ENCODE measurements at regions not wholly inside any gene's neighbourhood (a gene's known extent, or its start where the extent isn't known, plus 50 kb on each side); places are given as distances from the start of the nearest gene placed in this dataset.
A peak's percentile ranks its signal among the peaks of the same experiment; 100 is the strongest.
"Not testable (repeated sequence)": the region's sequence is repeated elsewhere in the genome, so short reads cannot be mapped to it uniquely, and the experiment has no call there.

DNA sequence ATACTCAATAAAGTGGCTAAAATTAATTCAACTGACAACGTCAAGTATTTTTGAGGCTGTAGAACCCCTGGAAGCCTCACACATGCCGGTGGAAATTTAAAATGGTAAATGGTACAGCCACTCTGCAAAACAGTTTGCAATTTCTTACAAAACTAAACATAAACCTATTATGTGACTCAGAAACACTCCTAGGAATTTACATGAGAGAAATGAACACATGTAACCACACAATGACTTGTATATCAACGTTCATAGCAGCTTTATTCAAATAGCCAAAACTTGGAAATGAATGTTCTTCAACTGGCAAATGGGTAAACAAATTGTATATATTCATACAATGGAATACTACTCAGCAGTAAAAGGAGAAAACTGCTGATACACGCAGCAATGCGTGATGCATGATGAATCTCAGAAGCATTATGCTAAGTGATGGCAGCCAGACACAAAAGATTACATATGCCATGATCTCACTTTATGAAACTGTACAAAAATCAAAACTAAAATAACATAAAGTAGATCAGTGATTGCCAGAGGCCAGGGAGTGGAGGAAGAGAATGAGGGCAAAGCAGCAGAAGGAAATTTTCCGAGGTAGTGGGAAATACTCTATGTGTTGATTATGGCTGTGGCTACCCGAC lies 112.5 kb downstream of the FAM50B start:
- no peak for DNase-seq (ENCODE audit: low read depth, low spot score)

DNA sequence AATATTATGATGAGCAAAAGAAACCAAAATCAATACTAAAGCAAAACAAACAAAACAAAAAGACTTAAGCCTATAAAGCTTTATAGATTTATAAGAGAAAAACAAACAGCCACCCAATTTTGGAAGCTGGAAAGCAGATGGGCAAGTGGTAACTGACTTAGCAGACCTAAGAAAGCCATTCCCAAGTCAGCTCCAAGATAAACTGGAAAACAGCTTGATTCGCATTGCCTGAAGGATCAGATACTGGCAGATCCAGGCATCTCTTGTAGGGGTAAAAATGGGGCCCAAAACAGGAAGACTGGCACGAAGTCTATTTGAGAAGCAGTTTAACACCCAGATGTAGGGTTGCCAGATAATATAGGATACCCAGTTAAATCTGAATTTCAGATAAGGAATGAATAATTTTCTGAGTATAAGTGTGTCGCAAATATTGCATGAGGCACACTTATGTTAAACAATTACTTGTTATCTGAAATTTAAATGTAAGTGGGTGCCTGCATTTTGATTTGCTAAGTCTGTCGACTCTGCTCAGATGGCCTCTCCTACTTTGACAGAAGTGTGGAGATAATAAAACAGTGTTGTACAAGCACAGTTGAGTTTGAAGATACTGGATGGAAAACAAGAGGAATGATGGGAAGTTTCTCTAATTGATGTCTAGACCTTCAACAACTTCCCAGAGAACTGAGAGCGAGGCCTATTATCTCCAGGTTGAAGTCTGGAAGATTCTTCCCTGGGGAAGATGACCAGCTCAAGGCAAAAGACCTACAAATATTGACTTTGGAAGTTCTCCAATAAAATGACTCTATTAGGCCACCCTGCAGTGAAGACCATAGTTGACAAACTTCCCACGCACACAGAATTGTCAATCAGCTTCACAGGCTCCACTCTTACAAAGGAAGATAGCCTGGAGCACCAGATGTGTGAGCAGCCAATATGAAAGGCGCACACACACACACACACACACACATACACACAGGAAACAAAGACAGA lies 113.4 kb downstream of the FAM50B start:
- DNase-seq (ENCODE audit: low read depth, low spot score), result no peak

DNA sequence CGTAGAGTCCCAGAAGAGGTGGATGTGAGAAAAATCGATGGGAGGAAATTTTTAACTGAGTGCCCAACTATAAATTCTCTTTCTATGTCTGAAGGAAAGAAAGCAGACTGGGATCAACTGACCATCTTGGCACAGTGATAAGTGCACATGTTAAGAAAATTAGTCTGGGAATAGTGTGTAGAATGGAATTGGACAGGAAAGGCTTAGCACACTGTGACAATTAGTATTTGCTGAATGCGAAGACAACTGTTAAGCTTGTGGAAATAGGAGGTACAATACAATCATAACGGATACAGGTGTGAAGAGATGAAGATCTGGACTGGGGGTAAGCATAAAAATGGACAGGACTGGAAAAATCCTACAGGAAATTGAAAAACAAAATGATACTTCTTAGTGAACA lies 114.3 kb downstream of the FAM50B start:
- no peak for DNase-seq (ENCODE audit: low read depth, low spot score)

DNA sequence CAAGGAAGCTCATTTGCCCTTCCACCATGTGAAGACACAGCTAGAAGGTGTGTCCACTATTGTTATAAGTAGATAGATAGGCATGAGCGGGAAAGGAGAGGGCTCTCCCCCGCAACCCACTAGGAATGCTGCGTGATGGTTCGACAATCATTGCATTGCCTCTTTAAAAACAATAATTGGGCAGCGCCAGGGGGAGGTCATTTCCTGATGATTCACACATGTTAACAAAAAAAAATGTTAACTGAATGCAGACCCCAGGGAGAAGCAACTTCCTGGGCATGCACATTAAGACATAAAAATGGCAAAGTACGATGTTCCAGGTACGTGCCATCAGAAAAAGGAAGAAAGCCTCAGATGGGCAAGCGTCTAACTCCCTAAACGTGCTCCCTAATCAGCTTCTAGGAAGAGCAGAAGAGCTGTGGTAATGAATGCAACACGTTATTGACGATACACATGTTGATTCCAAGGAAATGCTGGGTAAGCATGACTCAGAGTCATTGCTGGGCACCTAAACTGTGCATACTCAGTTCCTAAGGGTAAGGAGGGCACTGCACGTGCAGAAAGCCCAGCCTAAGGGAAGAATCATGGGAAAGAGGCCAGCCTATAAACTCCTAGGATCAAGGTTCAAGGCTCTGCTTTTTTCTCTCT lies 113.7 kb downstream of the FAM217A start:
- no peak for DNase-seq (ENCODE audit: low read depth, low spot score)

DNA sequence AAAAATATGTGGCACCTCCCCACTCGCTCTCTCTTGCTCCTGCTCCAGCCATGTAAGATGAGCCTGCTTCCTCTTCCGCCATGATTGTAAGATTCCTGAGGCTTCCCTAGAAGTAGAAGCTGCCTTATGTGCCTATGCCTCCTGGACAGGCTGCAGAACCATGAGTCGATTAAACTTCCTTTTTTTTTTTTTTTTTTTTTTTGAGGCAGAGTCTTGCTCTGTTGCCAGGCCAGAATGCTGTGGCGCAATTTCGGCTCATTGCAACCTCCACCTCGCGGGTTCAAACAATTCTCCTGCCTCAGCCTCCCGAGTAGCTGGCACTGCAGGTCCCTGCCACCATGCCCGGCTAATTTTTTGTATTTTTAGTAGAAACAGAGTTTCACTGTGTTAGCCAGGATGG lies 112.5 kb downstream of the FAM217A start:
- no peak for DNase-seq (ENCODE audit: low read depth, low spot score)

DNA sequence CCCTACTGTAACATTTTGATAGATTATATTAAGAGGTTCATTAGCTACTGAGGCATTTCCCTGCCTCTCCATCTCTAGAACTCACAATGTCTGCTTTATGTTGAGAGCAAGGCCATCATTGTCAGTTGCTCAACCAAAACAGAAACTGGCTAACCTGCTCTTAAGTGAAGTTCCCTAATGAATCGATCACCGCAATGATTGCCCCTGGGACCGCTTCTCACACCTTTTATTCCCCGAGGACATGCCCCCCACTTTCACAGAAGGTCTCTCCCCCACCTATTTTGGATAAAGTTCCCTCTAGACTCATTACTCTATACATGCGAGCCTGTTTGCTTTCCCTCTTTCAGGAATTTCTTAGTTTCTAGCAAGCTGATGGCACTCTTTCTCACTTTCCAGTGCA lies 108.8 kb downstream of the FAM217A start:
- no peak for DNase-seq (ENCODE audit: low read depth, low spot score)

DNA sequence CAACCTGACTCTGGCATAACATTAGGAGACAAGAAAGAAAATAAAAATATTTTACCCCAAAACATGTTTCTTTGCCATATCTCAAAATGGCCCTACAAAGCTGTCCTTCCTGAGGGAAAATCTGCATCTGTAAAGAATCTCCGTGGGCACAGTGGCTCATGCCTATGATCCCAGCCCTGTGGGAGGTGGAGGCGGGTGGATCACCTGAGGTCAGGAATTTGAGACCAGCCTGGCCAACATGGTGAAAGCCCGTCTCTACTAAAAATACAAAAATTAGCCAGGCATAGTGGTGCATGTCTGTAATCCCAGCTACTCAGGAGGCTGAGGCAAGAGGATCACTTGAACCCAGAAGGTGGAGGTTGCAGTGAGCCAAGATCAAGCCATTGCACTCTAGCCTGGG lies 105.8 kb downstream of the FAM217A start:
- DNase-seq (ENCODE audit: low read depth, low spot score), result not testable (repeated sequence)

DNA sequence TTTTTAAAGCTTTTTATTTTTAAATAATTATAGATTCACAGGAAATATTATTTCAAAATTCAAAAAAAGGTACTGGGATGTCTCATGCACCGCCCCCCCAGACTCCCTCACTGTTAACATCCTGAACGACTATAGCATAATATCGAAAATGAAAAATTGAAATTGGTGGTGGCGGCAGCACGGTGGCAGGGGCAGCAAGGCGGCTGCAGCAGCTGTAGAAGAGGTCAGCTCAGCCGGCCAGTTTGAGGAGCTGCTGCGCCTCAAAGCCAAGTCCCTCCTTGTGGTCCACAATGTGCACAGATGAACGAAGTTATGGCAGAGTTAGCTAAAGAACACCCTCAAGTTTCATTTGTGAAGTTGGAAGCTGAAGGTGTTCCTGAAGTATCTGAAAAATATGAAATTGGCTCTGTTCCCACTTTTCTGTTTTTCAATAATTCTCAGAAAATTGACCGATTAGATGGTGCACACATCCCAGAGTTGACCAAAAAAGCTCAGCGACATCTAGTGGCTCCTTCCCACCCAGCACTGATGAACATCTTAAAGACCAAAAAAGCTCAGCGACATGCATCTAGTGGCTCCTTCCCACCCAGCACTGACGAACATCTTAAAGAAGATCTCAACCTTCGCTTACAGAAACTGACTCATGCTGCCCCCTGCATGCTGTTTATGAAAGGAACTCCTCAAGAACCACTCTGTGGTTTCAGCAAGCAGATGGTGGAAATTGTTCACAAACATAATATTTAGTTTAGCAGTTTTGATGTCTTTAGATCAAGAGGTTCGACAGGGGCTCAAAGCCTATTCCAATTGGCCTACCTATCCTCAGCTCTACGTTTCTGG lies 100.8 kb downstream of the FAM217A start:
- peak; percentile 4 for DNase-seq (ENCODE audit: low read depth, low spot score)

DNA sequence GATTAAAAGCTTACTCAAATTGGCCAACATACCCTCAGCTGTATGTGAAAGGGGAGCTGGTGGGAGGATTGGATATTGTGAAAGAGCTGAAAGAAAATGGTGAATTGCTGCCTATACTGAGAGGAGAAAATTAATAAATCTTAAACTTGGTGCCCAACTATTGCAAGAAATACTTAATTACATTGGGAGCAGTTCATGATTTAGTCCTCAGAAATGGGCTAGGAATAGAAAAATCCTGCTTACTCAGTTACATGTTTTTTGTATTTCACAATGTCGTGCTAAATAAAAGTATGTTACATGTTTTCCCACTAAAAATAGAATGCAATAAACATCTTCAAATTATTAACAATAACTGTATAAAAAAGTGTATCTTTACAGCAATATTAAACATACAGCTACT lies 100.0 kb downstream of the FAM217A start:
- not testable (repeated sequence) for DNase-seq (ENCODE audit: low read depth, low spot score)

DNA sequence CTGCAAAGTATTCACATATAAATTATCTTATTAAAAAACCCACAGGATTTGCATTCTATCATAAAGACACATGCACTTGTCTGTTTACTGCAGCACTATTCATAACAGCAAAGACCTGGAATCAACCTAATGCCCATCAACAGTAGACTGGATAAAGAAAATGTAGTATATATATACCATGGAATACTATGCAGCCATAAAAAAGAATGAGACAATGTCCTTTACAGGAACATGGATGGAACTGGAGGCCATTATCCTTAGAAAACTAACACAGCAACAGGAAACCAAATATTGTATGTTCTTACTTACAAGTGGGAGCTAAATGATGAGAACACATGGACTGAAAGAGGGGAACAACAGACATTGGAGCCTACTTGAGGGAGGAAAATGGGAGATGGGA lies 97.0 kb downstream of the FAM217A start:
- no peak for DNase-seq (ENCODE audit: low read depth, low spot score)

DNA sequence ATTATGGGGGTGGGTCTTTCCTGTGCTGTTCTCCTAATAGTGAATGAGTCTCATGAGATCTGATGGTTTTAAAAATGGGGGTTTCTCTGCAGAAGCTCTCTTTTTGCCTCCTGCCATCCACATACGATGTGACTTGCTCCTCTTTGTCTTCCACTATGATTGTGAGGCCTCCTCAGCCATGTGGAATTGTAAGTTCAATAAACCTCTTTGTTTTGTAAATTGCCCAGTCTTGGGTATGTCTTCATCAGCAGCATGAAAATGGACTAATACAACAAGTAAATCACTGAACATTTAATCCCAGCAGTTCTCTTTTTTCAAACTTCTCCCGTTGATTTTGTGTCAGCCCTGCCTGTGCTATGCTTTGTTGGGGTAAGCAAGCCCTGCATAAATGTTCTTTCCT lies 95.2 kb downstream of the FAM217A start:
- no peak for DNase-seq (ENCODE audit: low read depth, low spot score)

DNA sequence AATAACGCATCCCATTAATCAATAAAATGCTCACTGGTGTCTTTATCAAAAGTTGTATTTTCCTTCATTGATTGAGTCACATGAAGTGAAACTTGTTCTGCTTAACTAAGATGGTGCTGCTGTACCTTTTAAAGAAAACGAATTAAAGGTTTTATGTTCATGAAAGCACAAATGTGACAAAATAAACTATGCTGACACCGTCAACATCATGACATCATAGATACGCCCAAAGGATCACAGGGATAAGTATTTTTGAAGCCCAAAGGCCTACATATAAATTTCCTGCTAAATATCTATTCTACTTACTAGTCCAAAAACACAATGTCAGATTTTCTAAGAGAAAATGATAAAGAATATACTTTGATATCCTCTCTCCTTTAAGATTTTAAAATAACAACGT lies 94.4 kb downstream of the FAM217A start:
- no peak for DNase-seq (ENCODE audit: low read depth, low spot score)

DNA sequence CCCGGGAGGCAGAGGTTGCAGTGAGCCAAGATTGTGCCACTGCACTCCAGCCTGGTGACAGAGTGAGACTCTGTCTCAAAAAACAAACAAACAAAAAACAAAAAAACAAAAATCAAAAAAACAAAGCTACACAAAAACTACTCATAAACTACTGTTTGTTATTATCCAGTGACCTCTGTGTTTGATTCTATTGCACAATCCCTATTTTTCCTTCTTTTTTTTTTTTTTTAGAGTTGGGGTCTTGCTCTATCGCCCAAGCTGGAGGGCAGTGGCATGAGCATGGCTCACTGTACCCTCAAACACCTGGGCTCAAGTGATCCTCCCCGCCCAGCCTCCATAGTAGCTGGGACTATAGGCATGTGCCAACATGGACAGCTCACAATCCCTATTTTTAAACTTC lies 92.7 kb downstream of the FAM217A start:
- no peak for DNase-seq (ENCODE audit: low read depth, low spot score)

DNA sequence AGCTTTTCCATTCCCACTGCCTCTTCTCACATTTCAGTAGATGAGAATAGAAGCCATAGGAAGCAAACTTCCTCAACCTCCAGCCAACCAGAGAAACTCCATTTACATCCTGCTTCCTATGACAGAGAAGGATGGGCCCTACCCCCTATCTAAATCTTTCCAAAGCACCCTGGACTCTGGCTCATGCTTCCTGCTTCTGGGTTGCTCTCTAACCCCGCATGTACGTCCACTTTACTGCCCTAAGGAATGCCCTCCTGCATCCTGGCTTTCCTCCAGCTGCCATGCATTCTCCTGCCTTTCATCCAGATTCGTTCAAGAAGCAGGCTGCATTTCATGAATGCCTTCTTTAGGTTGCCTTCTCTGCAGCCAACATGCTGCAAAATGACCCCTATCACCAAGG lies 91.9 kb downstream of the FAM217A start:
- no peak for DNase-seq (ENCODE audit: low read depth, low spot score)

DNA sequence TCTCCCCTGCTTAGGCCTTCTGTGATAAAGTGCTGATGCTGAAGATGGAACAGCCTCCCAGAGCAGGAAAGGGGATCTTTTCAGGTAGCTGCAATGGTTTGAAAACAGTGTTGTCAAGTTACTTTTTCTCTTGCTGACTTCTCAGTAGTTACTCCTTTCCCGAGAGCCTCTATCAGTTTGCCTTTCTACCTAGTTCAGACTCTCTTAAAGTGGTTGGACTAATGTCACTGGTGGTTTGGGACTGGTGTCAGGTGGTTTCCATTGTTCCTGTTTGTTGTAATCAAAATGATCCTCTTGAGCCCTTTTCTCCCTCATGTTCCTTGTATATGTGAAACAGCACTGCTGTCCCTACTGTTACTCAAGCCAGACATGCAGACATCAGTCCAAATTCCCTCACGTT lies 91.4 kb downstream of the FAM217A start:
- no peak for DNase-seq (ENCODE audit: low read depth, low spot score)

DNA sequence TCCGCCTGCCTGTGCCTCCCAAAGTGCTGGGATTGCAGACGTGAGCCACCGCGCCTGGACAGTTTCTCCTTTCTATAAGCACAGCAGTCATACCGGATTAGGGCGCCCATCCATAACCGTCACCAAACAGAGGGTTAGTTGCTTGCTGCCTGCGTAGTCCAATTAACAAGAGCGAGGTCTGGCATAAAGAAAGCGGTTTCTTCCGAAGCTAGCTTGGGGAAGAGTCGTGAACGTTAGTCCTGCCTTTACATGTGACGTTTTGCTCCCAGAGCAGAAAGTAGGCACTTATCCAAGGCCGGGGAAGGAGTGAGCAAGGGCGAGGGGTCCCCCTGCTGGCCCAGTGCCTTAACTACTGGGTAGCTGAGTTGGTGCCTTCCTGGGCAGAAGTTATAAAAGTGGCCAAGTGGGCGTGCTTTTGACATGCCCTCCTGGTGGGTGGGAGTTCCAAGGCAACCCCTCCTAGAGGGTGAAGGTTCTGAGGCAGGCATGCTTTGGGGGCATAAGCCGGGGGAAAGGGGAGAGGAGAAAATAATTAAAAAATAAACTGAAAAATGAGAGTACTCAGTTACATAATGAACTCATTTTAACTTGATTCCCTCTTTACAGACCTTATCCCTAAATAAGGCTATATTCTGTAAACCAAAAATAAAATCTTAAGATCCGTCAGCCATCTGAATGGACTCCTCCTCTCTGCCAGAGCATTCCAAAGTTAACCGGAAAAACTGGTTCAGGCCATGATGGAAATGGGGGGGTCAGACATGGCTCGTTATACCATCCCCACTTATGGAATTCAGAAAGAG lies 88.0 kb downstream of the FAM217A start:
- peak; percentile 55 for DNase-seq (ENCODE audit: low read depth, low spot score)

DNA sequence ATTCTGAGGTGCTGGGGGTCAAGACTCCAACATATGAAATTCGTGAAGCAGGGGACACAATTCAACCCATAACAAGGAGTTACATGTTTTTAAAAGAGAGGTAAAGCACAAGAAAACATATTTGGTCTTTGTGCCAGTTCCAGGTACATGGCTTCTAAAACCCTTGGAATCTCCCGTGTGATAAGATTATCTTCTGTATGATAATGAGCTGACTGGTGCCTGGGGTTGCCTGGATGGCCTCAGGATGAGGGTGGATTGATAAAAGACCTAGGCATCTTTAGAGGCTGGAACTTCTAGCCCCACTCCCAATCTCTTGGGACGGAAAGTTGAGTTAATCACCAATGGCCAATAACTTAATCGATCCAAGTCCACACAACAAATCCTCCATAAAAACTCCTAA lies 87.0 kb downstream of the FAM217A start:
- no peak for DNase-seq (ENCODE audit: low read depth, low spot score)

DNA sequence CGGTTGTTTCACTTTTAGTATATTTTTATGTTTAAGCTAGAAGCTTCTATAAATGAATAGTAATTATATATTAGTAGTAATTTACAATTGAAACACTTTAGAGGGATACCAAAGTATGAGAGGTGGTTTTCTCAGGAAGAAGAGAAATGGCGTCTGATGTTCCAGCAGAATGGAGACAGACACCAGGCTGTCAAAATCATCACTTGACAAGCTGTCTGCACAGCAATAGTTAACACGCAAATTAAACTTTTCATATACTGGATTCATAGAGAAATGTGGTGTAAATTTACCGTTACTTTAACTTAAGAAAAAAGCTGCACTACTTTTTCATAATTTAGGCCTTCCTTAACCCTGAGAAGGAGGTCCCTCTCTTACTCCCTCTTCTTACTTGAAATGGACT lies 82.6 kb downstream of the FAM217A start:
- DNase-seq (ENCODE audit: low read depth, low spot score), result no peak

DNA sequence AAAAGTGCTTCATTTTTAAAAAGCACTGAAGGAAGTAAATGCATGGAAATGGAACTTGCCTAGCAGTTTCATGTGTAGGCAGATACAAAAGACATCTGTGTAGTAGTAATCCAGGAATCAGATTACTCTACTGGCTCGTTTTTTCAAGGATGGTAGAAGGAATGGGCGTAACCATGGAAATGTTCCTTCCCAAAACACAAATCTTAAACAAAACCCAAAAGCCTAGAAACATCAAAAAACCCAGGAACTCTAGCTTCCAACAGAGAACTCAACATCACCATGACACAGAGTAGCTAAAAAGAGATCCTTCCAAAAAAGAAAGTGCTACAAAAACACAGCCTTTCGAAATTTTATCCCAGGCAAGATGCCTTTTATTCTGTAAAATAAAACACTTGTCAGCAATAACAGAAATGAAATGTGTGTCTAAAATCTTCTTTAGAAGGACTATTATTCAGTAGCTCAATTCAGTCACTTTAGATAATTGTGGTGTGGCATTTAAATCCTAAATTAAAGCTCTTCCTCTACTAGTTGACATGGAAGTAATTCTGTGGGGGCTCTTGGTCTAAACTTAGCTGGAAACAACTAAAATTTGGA lies 81.7 kb downstream of the FAM217A start:
- DNase-seq (ENCODE audit: low read depth, low spot score), result no peak

Data from activated naive CD8-positive, alpha-beta T cell treated with anti-CD3 and anti-CD28 coated beads, Interleukin-2, amount 50 U/mL, for 16 hours (primary cell).